ENCODE measurements at regions not wholly inside any gene's neighbourhood (a gene's known extent, or its start where the extent isn't known, plus 50 kb on each side); places are given as distances from the start of the nearest gene placed in this dataset.

DNA sequence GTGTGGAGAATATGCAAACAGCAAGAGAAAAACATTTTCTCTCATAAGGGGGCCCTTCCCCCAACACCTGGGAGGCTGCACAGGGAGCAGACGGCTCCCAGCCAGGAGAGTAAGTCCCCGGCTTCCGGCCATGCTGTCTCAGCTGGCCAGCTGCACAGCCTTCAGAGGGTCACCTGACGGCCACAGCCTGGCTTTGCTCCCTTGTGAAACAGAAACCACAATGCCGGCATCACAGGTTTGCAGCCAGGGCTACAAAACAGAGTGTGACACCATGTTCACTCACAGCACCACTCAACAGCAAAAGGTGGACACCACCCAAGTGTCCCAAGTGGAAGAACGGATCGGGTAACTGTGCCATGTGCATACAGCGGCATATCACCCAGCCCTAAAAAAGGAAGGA, 86.9 kb upstream of the GPC1 start:
- TF ChIP-seq POLR2AphosphoS5 (IDR thresholded peaks at IDR 0.05), result no peak
- TF ChIP-seq CTCF (IDR thresholded peaks at IDR 0.05), result no peak
- no peak for TF ChIP-seq EP300 (IDR thresholded peaks at IDR 0.05)
- no peak for TF ChIP-seq POLR2A (IDR thresholded peaks at IDR 0.05)
- 79% methylated on average over 8 of the region's 8 CpGs for WGBS
- no peak for DNase-seq (ENCODE audit: low spot score in 2 of 2)

DNA sequence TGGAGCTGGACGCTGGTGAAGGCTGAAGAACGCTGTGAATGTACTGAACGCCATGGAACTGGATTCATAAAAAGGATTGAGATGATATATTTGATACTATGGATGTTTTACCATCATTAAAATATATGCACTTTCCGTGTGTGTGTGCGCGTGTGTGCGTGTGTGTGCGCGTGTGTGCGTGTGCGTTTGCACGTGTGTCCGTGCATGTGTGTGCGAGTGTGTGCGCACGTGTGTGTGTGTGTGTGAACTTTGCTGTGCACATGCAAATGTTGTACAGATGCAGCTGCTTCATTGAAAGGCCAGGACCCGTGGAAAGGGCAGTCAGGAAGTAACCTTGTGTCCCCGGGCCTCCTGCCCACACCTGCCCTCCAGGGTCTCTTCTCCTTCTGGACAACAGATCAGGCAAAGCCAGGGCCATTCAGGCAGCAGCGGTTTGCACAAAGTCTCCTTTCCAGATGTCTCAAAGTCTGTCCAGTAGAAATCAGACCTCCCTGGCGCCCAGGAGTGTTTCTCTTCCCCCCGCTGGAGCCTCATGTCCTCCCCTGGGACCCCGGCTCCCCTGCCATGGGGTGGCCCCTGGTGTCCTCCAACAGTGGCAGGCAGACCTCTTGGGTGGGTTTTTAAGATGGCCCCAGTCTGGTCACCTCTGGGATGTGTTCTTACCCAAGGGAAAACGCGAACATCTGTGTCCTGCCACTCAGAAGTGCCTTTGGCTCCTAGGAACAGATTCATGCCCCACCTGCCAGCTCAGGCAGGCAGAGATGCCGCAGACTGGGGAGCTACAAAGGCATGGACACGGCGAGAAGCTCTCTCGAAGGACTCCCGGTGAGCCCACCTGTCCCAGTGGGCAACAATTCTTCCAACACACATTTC, 86.1 kb upstream of the GPC1 start:
- peak in 1 of 2 donors; percentile 45 for DNase-seq (ENCODE audit: low spot score in 2 of 2)
- H3K4me1 ChIP-seq, result no peaks in the 10 kb centered on the region
- TF ChIP-seq EP300 (IDR thresholded peaks at IDR 0.05) (no peak), CTCF (IDR thresholded peaks at IDR 0.05) (no peak), POLR2A (IDR thresholded peaks at IDR 0.05) (no peak), POLR2AphosphoS5 (IDR thresholded peaks at IDR 0.05) (no peak)

More for the DNA sequence above, 86.9 kb upstream of the GPC1 start:
- Histone ChIP-seq H3K9me3 (peaks cover 4% of the 10 kb centered on the region), H3K27me3 (peaks cover 29% of the 10 kb centered on the region), H3K4me1 (no peaks in the 10 kb centered on the region), H3K4me3 (no peak overlapping the region), H3K36me3 (no peaks in the 10 kb centered on the region), H3K27ac (no peak overlapping the region)

GRCh38 chr2:240350006-240350355, 85.5 kb upstream of the GPC1 start:
- Histone ChIP-seq H3K4me3 (no peak overlapping the region), H3K27ac (no peak overlapping the region), H3K4me1 (no peaks in the 10 kb centered on the region), H3K9me3 (peaks cover 4% of the 10 kb centered on the region), H3K36me3 (no peaks in the 10 kb centered on the region), H3K27me3 (peaks cover 29% of the 10 kb centered on the region)
- WGBS, result 88% methylated on average over 7 of the region's 8 CpGs
- DNase-seq (ENCODE audit: low spot score in 2 of 2), result no peak
- no peak for TF ChIP-seq EP300 (IDR thresholded peaks at IDR 0.05)
- TF ChIP-seq CTCF (IDR thresholded peaks at IDR 0.05), result no peak
- no peak for TF ChIP-seq POLR2AphosphoS5 (IDR thresholded peaks at IDR 0.05)
- no peak for TF ChIP-seq POLR2A (IDR thresholded peaks at IDR 0.05)

More for the DNA sequence above, 86.1 kb upstream of the GPC1 start:
- Histone ChIP-seq H3K36me3 (no peaks in the 10 kb centered on the region), H3K27me3 (peaks cover 29% of the 10 kb centered on the region), H3K9me3 (peaks cover 4% of the 10 kb centered on the region), H3K27ac (no peak overlapping the region), H3K4me3 (no peak overlapping the region)
- WGBS, result 75% methylated on average over 18 of the region's 29 CpGs

DNA sequence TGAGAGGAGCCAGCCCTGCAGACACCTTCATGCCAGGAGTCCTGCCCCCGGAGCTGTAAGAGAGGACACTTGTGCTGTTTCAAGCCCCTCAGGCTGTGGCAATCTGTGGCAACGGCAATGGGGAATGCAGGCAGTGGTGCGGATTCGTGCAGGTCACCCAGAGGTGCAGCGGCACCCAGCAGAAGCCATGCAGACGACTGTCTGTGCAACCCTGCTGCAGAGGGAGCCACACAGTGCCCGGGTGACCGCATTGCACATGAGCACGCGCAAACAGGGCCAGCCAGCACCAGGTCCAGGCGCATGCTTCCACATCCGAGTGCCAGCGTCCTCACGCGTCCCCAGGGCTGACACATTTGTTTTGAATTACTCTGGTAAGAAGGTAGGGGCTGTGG, 84.8 kb upstream of the GPC1 start:
- DNase-seq (ENCODE audit: low spot score in 2 of 2), result no peak
- 38% methylated on average over 6 of the region's 15 CpGs for WGBS
- H3K27me3 ChIP-seq, result peaks cover 29% of the 10 kb centered on the region
- H3K9me3 ChIP-seq, result no peaks in the 10 kb centered on the region
- no peak overlapping the region for H3K27ac ChIP-seq
- peaks cover 5% of the 10 kb centered on the region for H3K4me1 ChIP-seq
- TF ChIP-seq EP300 (IDR thresholded peaks at IDR 0.05) (no peak), POLR2AphosphoS5 (IDR thresholded peaks at IDR 0.05) (no peak), CTCF (IDR thresholded peaks at IDR 0.05) (no peak), POLR2A (IDR thresholded peaks at IDR 0.05) (no peak)
- no peak overlapping the region for H3K4me3 ChIP-seq
- no peaks in the 10 kb centered on the region for H3K36me3 ChIP-seq

DNA sequence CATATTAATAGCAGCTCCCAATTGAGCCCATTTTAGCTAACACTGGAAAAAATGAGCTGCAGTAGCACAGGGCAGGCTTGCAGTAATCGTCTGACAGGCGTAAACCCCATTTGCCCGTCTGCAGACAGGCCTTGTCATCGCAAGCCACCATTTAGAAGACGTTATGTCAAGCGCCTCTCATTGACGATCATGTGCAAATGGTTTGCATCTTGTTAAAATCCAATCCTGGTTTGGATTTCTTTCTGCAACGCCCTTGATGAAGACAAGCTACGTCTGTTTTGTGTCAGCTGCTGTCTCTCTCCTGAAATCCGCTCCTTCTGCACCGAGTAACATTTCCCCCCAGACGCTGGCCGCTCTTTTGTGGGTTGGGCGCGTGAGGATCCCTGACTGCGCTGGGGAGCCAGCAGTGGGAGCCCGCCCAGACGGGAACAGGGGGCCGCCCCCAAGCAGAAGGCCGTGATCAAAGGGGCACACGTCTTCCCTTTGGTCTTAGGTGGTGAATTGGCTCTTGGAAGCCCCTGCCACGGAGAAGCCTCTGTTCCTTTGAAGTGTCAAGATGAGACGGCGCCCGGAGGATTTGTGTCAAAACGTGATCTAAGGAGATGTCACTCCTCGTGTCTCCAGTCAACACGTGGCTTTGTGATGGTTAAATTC, 84.2 kb upstream of the GPC1 start:
- Histone ChIP-seq H3K4me1 (peaks cover 9% of the 10 kb centered on the region), H3K27ac (no peak overlapping the region), H3K36me3 (no peaks in the 10 kb centered on the region), H3K4me3 (no peak overlapping the region), H3K9me3 (no peaks in the 10 kb centered on the region), H3K27me3 (peaks cover 28% of the 10 kb centered on the region)
- TF ChIP-seq CTCF (IDR thresholded peaks at IDR 0.05) (no peak), EP300 (IDR thresholded peaks at IDR 0.05) (no peak), POLR2A (IDR thresholded peaks at IDR 0.05) (no peak), POLR2AphosphoS5 (IDR thresholded peaks at IDR 0.05) (no peak)
- no peak for DNase-seq (ENCODE audit: low spot score in 2 of 2)
- WGBS, result 28% methylated on average over 17 of the region's 28 CpGs

All from suprapubic skin (tissue), 4 donors.